Sigmoid colon (tissue), 6 donors: ENCODE measurements at regions not wholly inside any gene's neighbourhood (a gene's known extent, or its start where the extent isn't known, plus 50 kb on each side); places are given as distances from the start of the nearest gene placed in this dataset.

Source experiments
- DNase-seq: peaks from one replicate; pipeline ENCODE4 v3.0.0-alpha.2; 2019
- H3K27ac ChIP-seq, 4 donors: fragments of 200-600 bp; sonication (generic); one replicate each; pipeline ENCODE4 v1.5.1; 2016 to 2019; ENCODE audit warnings: mild to moderate bottlenecking in 1 of 4
- H3K27me3 ChIP-seq, 3 donors: fragments of 200-600 bp; sonication (generic); one replicate each; pipeline ENCODE4 v1.5.1; 2019; ENCODE audit warnings: mild to moderate bottlenecking in 1 of 3
- H3K36me3 ChIP-seq, 4 donors: fragments of 200-600 bp; sonication (generic); one replicate each; pipeline ENCODE4 v1.5.1; 2016 to 2019
- H3K4me1 ChIP-seq, 4 donors: fragments of 200-600 bp; sonication (generic); one replicate each; pipeline ENCODE4 v1.5.1; 2017 to 2019
- H3K4me3 ChIP-seq, 4 donors: fragments of 200-600 bp; sonication (generic); one replicate each; pipeline ENCODE4 v1.5.1; 2017 to 2019; ENCODE audit warnings: mild to moderate bottlenecking in 2 of 4, moderate library complexity in 1 of 4
- H3K9me3 ChIP-seq, 4 donors: fragments of 200-600 bp in 3 of 4; sonication (generic) in 3 of 4; one replicate each; pipeline versions ENCODE4 v1.5.1 to v1.6.1; 2013 to 2019
- CTCF ChIP-seq, 4 experiments: fragments of 450-650 bp in 3 of 4; fragments of 200-600 bp in 1 of 4; IDR thresholded peaks; one replicate each; pipeline ENCODE4 v1.5.1; 2016 to 2019; ENCODE audit warnings: antibody characterized with exemption in 4 of 4, mild to moderate bottlenecking in 3 of 4, moderate library complexity in 2 of 4
- EP300 ChIP-seq, 4 donors: sonication (generic); formaldehyde crosslinking; IDR thresholded peaks; one replicate each; pipeline ENCODE4 v1.6.1; 2017; ENCODE audit warnings: antibody characterized with exemption in 4 of 4
- POLR2A ChIP-seq, 2 donors: fragments of 450-650 bp; IDR thresholded peaks; one replicate each; pipeline ENCODE4 v1.6.1; 2016; ENCODE audit warnings: antibody characterized with exemption in 2 of 2, mild to moderate bottlenecking in 2 of 2, moderate library complexity in 2 of 2
- POLR2AphosphoS5 ChIP-seq, 4 donors: sonication (generic); formaldehyde crosslinking; IDR thresholded peaks; one replicate each; pipeline ENCODE4 v1.6.1; 2017; ENCODE audit warnings: antibody characterized with exemption in 4 of 4
- WGBS, 2 donors: extraction: QIAGEN DNeasy Blood & Tissue Kit; methylation state at CpG; one replicate each; pipeline ENCODE4 v1.1.7; 2013; 5-methylcytosine and 5-hydroxymethylcytosine counted together
- intact Hi-C: fragments of 100-400 bp; cut with DNase I; formaldehyde crosslinking; loops from one replicate; pipeline ENCODE4 v1.15.1; 2023
- donor health status: healthy with polysubstance abuse.
- donor health status: healthy.

- no peaks in the 10 kb centered on the region for H3K4me1 ChIP-seq
- H3K4me3 ChIP-seq, result no peak overlapping the region
- no peak overlapping the region for H3K27ac ChIP-seq
- no peak for TF ChIP-seq EP300 (IDR thresholded peaks at IDR 0.05)
- TF ChIP-seq POLR2AphosphoS5 (IDR thresholded peaks at IDR 0.05), result no peak
- no peak for TF ChIP-seq POLR2A (IDR thresholded peaks at IDR 0.05)
- TF ChIP-seq CTCF (IDR thresholded peaks at IDR 0.05), result no peak
- no peaks in the 10 kb centered on the region for H3K27me3 ChIP-seq
- H3K36me3 ChIP-seq, result no peaks in the 10 kb centered on the region
- DNase-seq, result no peak
- 92 to 95% methylated on average over 7 of the region's 7 CpGs for WGBS, 2 donors
- intact Hi-C loops, result no loop called here
- no peaks in the 10 kb centered on the region for H3K9me3 ChIP-seq
Measured at GRCh38 chr12:128043317-128043716, 223.7 kb upstream of the TMEM132C start.

- no peaks in the 10 kb centered on the region for H3K4me1 ChIP-seq
- 82 to 83% methylated on average over 3 of the region's 3 CpGs for WGBS, 2 donors
- intact Hi-C loops, result no loop called here
- H3K9me3 ChIP-seq, result no peaks in the 10 kb centered on the region
- no peak overlapping the region for H3K27ac ChIP-seq
- TF ChIP-seq POLR2A (IDR thresholded peaks at IDR 0.05) (no peak), CTCF (IDR thresholded peaks at IDR 0.05) (no peak), EP300 (IDR thresholded peaks at IDR 0.05) (no peak), POLR2AphosphoS5 (IDR thresholded peaks at IDR 0.05) (no peak)
- no peak overlapping the region for H3K4me3 ChIP-seq
- DNase-seq, result no peak
- H3K36me3 ChIP-seq, result no peaks in the 10 kb centered on the region
- H3K27me3 ChIP-seq, result no peaks in the 10 kb centered on the region
Measured at GRCh38 chr12:128047266-128048060, 219.5 kb upstream of the TMEM132C start.

GRCh38 chr12:128052331-128052730 lies 214.6 kb upstream of the TMEM132C start:
- no peaks in the 10 kb centered on the region for H3K36me3 ChIP-seq
- TF ChIP-seq POLR2A (IDR thresholded peaks at IDR 0.05) (no peak), CTCF (IDR thresholded peaks at IDR 0.05) (no peak), EP300 (IDR thresholded peaks at IDR 0.05) (no peak), POLR2AphosphoS5 (IDR thresholded peaks at IDR 0.05) (no peak)
- H3K4me3 ChIP-seq, result no peak overlapping the region
- intact Hi-C loops, result no loop called here
- H3K27me3 ChIP-seq, result no peaks in the 10 kb centered on the region
- no peaks in the 10 kb centered on the region for H3K4me1 ChIP-seq
- DNase-seq, result no peak
- no peak overlapping the region for H3K27ac ChIP-seq
- 85% methylated on average over 8 of the region's 8 CpGs for WGBS, 2 donors
- no peaks in the 10 kb centered on the region for H3K9me3 ChIP-seq

GRCh38 chr12:128052777-128053176 lies 214.2 kb upstream of the TMEM132C start:
- TF ChIP-seq CTCF (IDR thresholded peaks at IDR 0.05) (no peak), POLR2A (IDR thresholded peaks at IDR 0.05) (no peak), EP300 (IDR thresholded peaks at IDR 0.05) (no peak), POLR2AphosphoS5 (IDR thresholded peaks at IDR 0.05) (no peak)
- H3K27ac ChIP-seq, result no peak overlapping the region
- H3K4me1 ChIP-seq, result no peaks in the 10 kb centered on the region
- no peak for DNase-seq
- H3K9me3 ChIP-seq, result peaks cover 0 to 2% (median 0%) of the 10 kb centered on the region in 4 donors
- H3K4me3 ChIP-seq, result no peak overlapping the region
- H3K36me3 ChIP-seq, result no peaks in the 10 kb centered on the region
- 81 to 86% methylated on average over 5 of the region's 5 CpGs for WGBS, 2 donors
- no peaks in the 10 kb centered on the region for H3K27me3 ChIP-seq
- intact Hi-C loops, result no loop called here

GRCh38 chr12:128055567-128055966 lies 211.4 kb upstream of the TMEM132C start:
- Histone ChIP-seq H3K27ac (no peak overlapping the region), H3K27me3 (no peaks in the 10 kb centered on the region), H3K4me3 (no peak overlapping the region), H3K4me1 (no peaks in the 10 kb centered on the region), H3K9me3 (peaks cover 0 to 2% (median 0%) of the 10 kb centered on the region in 4 donors), H3K36me3 (no peaks in the 10 kb centered on the region)
- TF ChIP-seq POLR2A (IDR thresholded peaks at IDR 0.05) (no peak), POLR2AphosphoS5 (IDR thresholded peaks at IDR 0.05) (no peak)
- intact Hi-C loops, result no loop called here
- no peak for DNase-seq
- WGBS, 2 donors, result 83 to 85% methylated on average over 6 of the region's 6 CpGs
